Activated CD4-positive, alpha-beta T cell treated with anti-CD3 and anti-CD28 coated beads, Interleukin-2, amount 10 ng/mL, durations not matched to agents 7 days and 5 days (primary cell): ENCODE measurements at regions not wholly inside any gene's neighbourhood (a gene's known extent, or its start where the extent isn't known, plus 50 kb on each side); places are given as distances from the start of the nearest gene placed in this dataset.

Source experiments
- CTCF ChIA-PET: fragments of 350-600 bp; sonication (Branson Sonifier 250); formaldehyde crosslinking; loops from one replicate; lab custom pipeline; 2021; ENCODE audit warnings: antibody characterized with exemption; lab: Charles Lee
- POLR2A ChIA-PET: fragments of 350-600 bp; sonication (Branson Sonifier 250); formaldehyde crosslinking; loops from one replicate; lab custom pipeline; 2021; ENCODE audit warnings: antibody characterized with exemption; lab: Charles Lee
- DNase-seq: peaks from one replicate; pipeline ENCODE4 v3.0.0-alpha.2; 2020
- H3K27ac Mint-ChIP-seq: one replicate; pipeline ENCODE4 v1.8.0; 2021; ENCODE audit warnings: mild to moderate bottlenecking, moderate library complexity, mixed read lengths
- H3K27me3 Mint-ChIP-seq: one replicate; pipeline ENCODE4 v1.8.0; 2021; ENCODE audit warnings: mixed read lengths
- H3K36me3 Mint-ChIP-seq: one replicate; pipeline ENCODE4 v1.8.0; 2021; ENCODE audit warnings: low read depth, mixed read lengths
- H3K4me1 Mint-ChIP-seq: one replicate; pipeline ENCODE4 v1.8.0; 2021; ENCODE audit warnings: mixed read lengths
- H3K4me3 Mint-ChIP-seq: one replicate; pipeline ENCODE4 v1.8.0; 2021; ENCODE audit warnings: mild to moderate bottlenecking, moderate library complexity, mixed read lengths
- H3K9me3 Mint-ChIP-seq: one replicate; pipeline ENCODE4 v1.8.0; 2021; ENCODE audit warnings: mixed read lengths

GRCh38 chr2:57314682-57315081 lies 731.9 kb upstream of the VRK2 start:
- CTCF ChIA-PET: no interaction called here
- H3K4me3 Mint-ChIP-seq: no peak overlapping the region
- no peak overlapping the region for H3K27ac Mint-ChIP-seq
- H3K4me1 Mint-ChIP-seq: no peaks in the 10 kb centered on the region
- POLR2A ChIA-PET: no interaction called here
- H3K36me3 Mint-ChIP-seq: no peaks in the 10 kb centered on the region
- peaks cover 3% of the 10 kb centered on the region for H3K9me3 Mint-ChIP-seq
- H3K27me3 Mint-ChIP-seq: no peaks in the 10 kb centered on the region
- DNase-seq: no peak

- Mint-ChIP-seq H3K4me1 (no peaks in the 10 kb centered on the region), H3K9me3 (peaks cover 2% of the 10 kb centered on the region), H3K27ac (no peak overlapping the region), H3K4me3 (no peak overlapping the region), H3K36me3 (no peaks in the 10 kb centered on the region), H3K27me3 (no peaks in the 10 kb centered on the region)
- ChIA-PET CTCF (no interaction called here), POLR2A (no interaction called here)
- no peak for DNase-seq
Measured at GRCh38 chr2:57330447-57330846, 716.2 kb upstream of the VRK2 start.

- H3K4me1 Mint-ChIP-seq: no peaks in the 10 kb centered on the region
- H3K4me3 Mint-ChIP-seq: no peak overlapping the region
- H3K27ac Mint-ChIP-seq: no peak overlapping the region
- POLR2A ChIA-PET: no interaction called here
- no peak for DNase-seq
- CTCF ChIA-PET: no interaction called here
- H3K9me3 Mint-ChIP-seq: peaks cover 3% of the 10 kb centered on the region
- no peaks in the 10 kb centered on the region for H3K36me3 Mint-ChIP-seq
- no peaks in the 10 kb centered on the region for H3K27me3 Mint-ChIP-seq
Measured at GRCh38 chr2:57333221-57333620, 713.4 kb upstream of the VRK2 start.

GRCh38 chr2:57343391-57344006 lies 703.1 kb upstream of the VRK2 start:
- Mint-ChIP-seq H3K4me1 (no peaks in the 10 kb centered on the region), H3K9me3 (peaks cover 21% of the 10 kb centered on the region), H3K36me3 (no peaks in the 10 kb centered on the region), H3K27me3 (no peaks in the 10 kb centered on the region), H3K4me3 (no peak overlapping the region), H3K27ac (no peak overlapping the region)
- no peak for DNase-seq
- POLR2A ChIA-PET: no interaction called here
- CTCF ChIA-PET: no interaction called here

GRCh38 chr2:57368190-57368589 lies 678.4 kb upstream of the VRK2 start:
- ChIA-PET POLR2A (no interaction called here), CTCF (no interaction called here)
- no peaks in the 10 kb centered on the region for H3K36me3 Mint-ChIP-seq
- H3K9me3 Mint-ChIP-seq: no peaks in the 10 kb centered on the region
- no peaks in the 10 kb centered on the region for H3K27me3 Mint-ChIP-seq
- H3K4me3 Mint-ChIP-seq: no peak overlapping the region
- DNase-seq: no peak
- no peaks in the 10 kb centered on the region for H3K4me1 Mint-ChIP-seq
- no peak overlapping the region for H3K27ac Mint-ChIP-seq

- H3K27me3 Mint-ChIP-seq: no peaks in the 10 kb centered on the region
- no peak overlapping the region for H3K27ac Mint-ChIP-seq
- no peaks in the 10 kb centered on the region for H3K4me1 Mint-ChIP-seq
- no peaks in the 10 kb centered on the region for H3K36me3 Mint-ChIP-seq
- POLR2A ChIA-PET: no interaction called here
- no peaks in the 10 kb centered on the region for H3K9me3 Mint-ChIP-seq
- CTCF ChIA-PET: no interaction called here
- H3K4me3 Mint-ChIP-seq: no peak overlapping the region
- no peak for DNase-seq
Measured at GRCh38 chr2:57370882-57371585, 675.6 kb upstream of the VRK2 start.

GRCh38 chr2:57372237-57372984 lies 674.2 kb upstream of the VRK2 start:
- no peaks in the 10 kb centered on the region for H3K4me1 Mint-ChIP-seq
- no peaks in the 10 kb centered on the region for H3K27me3 Mint-ChIP-seq
- no peaks in the 10 kb centered on the region for H3K36me3 Mint-ChIP-seq
- H3K9me3 Mint-ChIP-seq: no peaks in the 10 kb centered on the region
- no peak for DNase-seq
- no peak overlapping the region for H3K27ac Mint-ChIP-seq
- ChIA-PET CTCF (no interaction called here), POLR2A (no interaction called here)
- H3K4me3 Mint-ChIP-seq: no peak overlapping the region

- CTCF ChIA-PET: no interaction called here
- H3K4me1 Mint-ChIP-seq: no peaks in the 10 kb centered on the region
- POLR2A ChIA-PET: no interaction called here
- no peaks in the 10 kb centered on the region for H3K27me3 Mint-ChIP-seq
- no peak overlapping the region for H3K4me3 Mint-ChIP-seq
- no peaks in the 10 kb centered on the region for H3K9me3 Mint-ChIP-seq
- DNase-seq: no peak
- H3K27ac Mint-ChIP-seq: no peak overlapping the region
- H3K36me3 Mint-ChIP-seq: no peaks in the 10 kb centered on the region
Measured at GRCh38 chr2:57373530-57373929, 673.1 kb upstream of the VRK2 start.

GRCh38 chr2:57376985-57377384 lies 669.6 kb upstream of the VRK2 start:
- Mint-ChIP-seq H3K4me3 (no peak overlapping the region), H3K9me3 (peaks cover under 1% of the 10 kb centered on the region), H3K4me1 (no peaks in the 10 kb centered on the region), H3K27me3 (no peaks in the 10 kb centered on the region), H3K27ac (no peak overlapping the region), H3K36me3 (no peaks in the 10 kb centered on the region)
- DNase-seq: no peak
- ChIA-PET CTCF (no interaction called here), POLR2A (no interaction called here)

GRCh38 chr2:57386305-57386704 lies 660.3 kb upstream of the VRK2 start:
- no peak overlapping the region for H3K4me3 Mint-ChIP-seq
- H3K9me3 Mint-ChIP-seq: peaks cover 5% of the 10 kb centered on the region
- H3K27me3 Mint-ChIP-seq: no peaks in the 10 kb centered on the region
- CTCF ChIA-PET: no interaction called here
- H3K27ac Mint-ChIP-seq: no peak overlapping the region
- H3K4me1 Mint-ChIP-seq: no peaks in the 10 kb centered on the region
- no peak for DNase-seq
- H3K36me3 Mint-ChIP-seq: no peaks in the 10 kb centered on the region
- POLR2A ChIA-PET: no interaction called here

GRCh38 chr2:57396355-57397098 lies 650.1 kb upstream of the VRK2 start:
- H3K27me3 Mint-ChIP-seq: no peaks in the 10 kb centered on the region
- H3K9me3 Mint-ChIP-seq: peaks cover 2% of the 10 kb centered on the region
- no peak overlapping the region for H3K27ac Mint-ChIP-seq
- ChIA-PET POLR2A (no interaction called here), CTCF (no interaction called here)
- no peaks in the 10 kb centered on the region for H3K4me1 Mint-ChIP-seq
- H3K4me3 Mint-ChIP-seq: no peak overlapping the region
- no peak for DNase-seq
- H3K36me3 Mint-ChIP-seq: no peaks in the 10 kb centered on the region

- DNase-seq: no peak
- peaks cover 2% of the 10 kb centered on the region for H3K9me3 Mint-ChIP-seq
- H3K36me3 Mint-ChIP-seq: no peaks in the 10 kb centered on the region
- no peak overlapping the region for H3K27ac Mint-ChIP-seq
- POLR2A ChIA-PET: no interaction called here
- CTCF ChIA-PET: no interaction called here
- no peak overlapping the region for H3K4me3 Mint-ChIP-seq
- H3K4me1 Mint-ChIP-seq: no peaks in the 10 kb centered on the region
- H3K27me3 Mint-ChIP-seq: no peaks in the 10 kb centered on the region
Measured at GRCh38 chr2:57397550-57398360, 648.9 kb upstream of the VRK2 start.
